ENCODE measurements at regions not wholly inside any gene's neighbourhood (a gene's known extent, or its start where the extent isn't known, plus 50 kb on each side); places are given as distances from the start of the nearest gene placed in this dataset.

- DNase-seq (ENCODE audit: low read depth in 2 of 2, low spot score in 1 of 2), result no peak
Observed at GRCh38 chr5:133714161-133714915, 102.0 kb upstream of the FSTL4 start.

GRCh38 chr5:133713751-133714150 is 101.4 kb upstream of the FSTL4 start:
- DNase-seq (ENCODE audit: low read depth in 2 of 2, low spot score in 1 of 2), result no peak

GRCh38 chr5:133713209-133713608 is 100.9 kb upstream of the FSTL4 start:
- DNase-seq (ENCODE audit: low read depth in 2 of 2, low spot score in 1 of 2), result no peak

- DNase-seq (ENCODE audit: low read depth in 2 of 2, low spot score in 1 of 2), result no peak
Observed at GRCh38 chr5:133712562-133712961, 100.2 kb upstream of the FSTL4 start.

GRCh38 chr5:133709209-133709725 is 96.9 kb upstream of the FSTL4 start:
- DNase-seq (ENCODE audit: low read depth in 2 of 2, low spot score in 1 of 2), result no peak

- DNase-seq (ENCODE audit: low read depth in 2 of 2, low spot score in 1 of 2), result no peak
Observed at GRCh38 chr5:133708331-133708850, 96.0 kb upstream of the FSTL4 start.

- DNase-seq (ENCODE audit: low read depth in 2 of 2, low spot score in 1 of 2), result no peak
Observed at GRCh38 chr5:133707629-133708028, 95.3 kb upstream of the FSTL4 start.

- DNase-seq (ENCODE audit: low read depth in 2 of 2, low spot score in 1 of 2), result no peak
Observed at GRCh38 chr5:133706506-133707430, 94.4 kb upstream of the FSTL4 start.

GRCh38 chr5:133705331-133705730 is 93.0 kb upstream of the FSTL4 start:
- DNase-seq (ENCODE audit: low read depth in 2 of 2, low spot score in 1 of 2), result no peak

GRCh38 chr5:133704411-133704810 is 92.1 kb upstream of the FSTL4 start:
- no peak for DNase-seq (ENCODE audit: low read depth in 2 of 2, low spot score in 1 of 2)

- DNase-seq (ENCODE audit: low read depth in 2 of 2, low spot score in 1 of 2), result no peak
Observed at GRCh38 chr5:133703935-133704334, 91.6 kb upstream of the FSTL4 start.

GRCh38 chr5:133702791-133703770 is 90.7 kb upstream of the FSTL4 start:
- no peak for DNase-seq (ENCODE audit: low read depth in 2 of 2, low spot score in 1 of 2)

- DNase-seq (ENCODE audit: low read depth in 2 of 2, low spot score in 1 of 2), result no peak
Observed at GRCh38 chr5:133701871-133702270, 89.5 kb upstream of the FSTL4 start.

- no peak for DNase-seq (ENCODE audit: low read depth in 2 of 2, low spot score in 1 of 2)
Observed at GRCh38 chr5:133700251-133700650, 87.9 kb upstream of the FSTL4 start.

GRCh38 chr5:133698646-133699526 is 86.5 kb upstream of the FSTL4 start:
- no peak for DNase-seq (ENCODE audit: low read depth in 2 of 2, low spot score in 1 of 2)

GRCh38 chr5:133698259-133698554 is 85.9 kb upstream of the FSTL4 start:
- no peak for DNase-seq (ENCODE audit: low read depth in 2 of 2, low spot score in 1 of 2)

GRCh38 chr5:133697536-133698258 is 85.4 kb upstream of the FSTL4 start:
- no peak for DNase-seq (ENCODE audit: low read depth in 2 of 2, low spot score in 1 of 2)

- no peak for DNase-seq (ENCODE audit: low read depth in 2 of 2, low spot score in 1 of 2)
Observed at GRCh38 chr5:133696782-133697507, 84.6 kb upstream of the FSTL4 start.
